ENCODE measurements at regions not wholly inside any gene's neighbourhood (a gene's known extent, or its start where the extent isn't known, plus 50 kb on each side); places are given as distances from the start of the nearest gene placed in this dataset.

DNA sequence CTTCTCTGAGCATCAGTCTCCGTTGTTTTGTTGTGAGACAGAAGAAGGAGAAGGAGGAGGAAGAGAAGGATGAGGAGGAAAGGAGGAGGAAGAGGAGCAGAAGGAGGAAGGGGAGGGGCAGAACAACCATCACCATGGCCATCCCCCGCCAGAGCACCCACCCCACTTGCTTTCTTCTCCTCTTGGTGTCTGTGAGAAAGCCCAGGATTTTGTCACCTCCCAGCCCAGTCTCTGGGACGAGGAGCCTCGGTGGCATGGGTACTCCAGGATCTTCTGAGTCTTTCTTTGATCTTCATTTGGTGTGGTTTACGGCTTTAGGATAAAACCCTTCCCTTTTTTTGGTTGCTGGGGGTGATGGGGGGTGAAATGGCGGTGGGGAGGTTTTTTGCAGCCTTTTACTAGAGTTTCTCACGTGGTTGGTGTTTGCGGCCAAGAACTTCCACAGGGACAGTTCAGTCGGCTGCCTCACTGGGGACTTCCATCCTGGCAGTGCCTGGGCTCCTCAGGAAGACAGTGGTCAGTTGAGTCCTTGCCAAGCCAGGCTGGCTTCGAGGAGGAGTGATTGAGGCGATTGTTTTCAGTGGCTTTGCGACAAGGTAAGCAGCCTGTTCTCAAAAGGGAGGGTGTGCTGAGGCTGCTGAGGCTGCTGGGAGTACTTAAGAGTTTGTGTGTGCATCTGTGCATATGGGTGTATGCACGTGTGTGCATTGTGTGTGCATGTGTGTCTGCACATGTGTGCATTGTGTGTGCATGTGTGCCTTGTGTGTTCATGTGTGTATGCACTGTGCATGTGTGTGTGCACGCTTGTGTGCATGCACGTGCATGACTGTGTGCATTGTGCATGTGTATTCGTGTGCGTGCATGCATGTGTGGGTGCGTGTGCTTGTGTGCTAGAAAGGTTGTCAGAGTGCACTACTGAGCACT is 567.5 kb downstream of the TBC1D22A start:
- DNase-seq (ENCODE audit: low spot score): no peak
- no peak for ATAC-seq (ENCODE audit: low FRiP score)
- TF ChIP-seq, protein P1, sequence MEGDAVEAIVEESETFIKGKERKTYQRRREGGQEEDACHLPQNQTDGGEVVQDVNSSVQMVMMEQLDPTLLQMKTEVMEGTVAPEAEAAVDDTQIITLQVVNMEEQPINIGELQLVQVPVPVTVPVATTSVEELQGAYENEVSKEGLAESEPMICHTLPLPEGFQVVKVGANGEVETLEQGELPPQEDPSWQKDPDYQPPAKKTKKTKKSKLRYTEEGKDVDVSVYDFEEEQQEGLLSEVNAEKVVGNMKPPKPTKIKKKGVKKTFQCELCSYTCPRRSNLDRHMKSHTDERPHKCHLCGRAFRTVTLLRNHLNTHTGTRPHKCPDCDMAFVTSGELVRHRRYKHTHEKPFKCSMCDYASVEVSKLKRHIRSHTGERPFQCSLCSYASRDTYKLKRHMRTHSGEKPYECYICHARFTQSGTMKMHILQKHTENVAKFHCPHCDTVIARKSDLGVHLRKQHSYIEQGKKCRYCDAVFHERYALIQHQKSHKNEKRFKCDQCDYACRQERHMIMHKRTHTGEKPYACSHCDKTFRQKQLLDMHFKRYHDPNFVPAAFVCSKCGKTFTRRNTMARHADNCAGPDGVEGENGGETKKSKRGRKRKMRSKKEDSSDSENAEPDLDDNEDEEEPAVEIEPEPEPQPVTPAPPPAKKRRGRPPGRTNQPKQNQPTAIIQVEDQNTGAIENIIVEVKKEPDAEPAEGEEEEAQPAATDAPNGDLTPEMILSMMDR (IDR thresholded peaks at IDR 0.05): no peak

DNA sequence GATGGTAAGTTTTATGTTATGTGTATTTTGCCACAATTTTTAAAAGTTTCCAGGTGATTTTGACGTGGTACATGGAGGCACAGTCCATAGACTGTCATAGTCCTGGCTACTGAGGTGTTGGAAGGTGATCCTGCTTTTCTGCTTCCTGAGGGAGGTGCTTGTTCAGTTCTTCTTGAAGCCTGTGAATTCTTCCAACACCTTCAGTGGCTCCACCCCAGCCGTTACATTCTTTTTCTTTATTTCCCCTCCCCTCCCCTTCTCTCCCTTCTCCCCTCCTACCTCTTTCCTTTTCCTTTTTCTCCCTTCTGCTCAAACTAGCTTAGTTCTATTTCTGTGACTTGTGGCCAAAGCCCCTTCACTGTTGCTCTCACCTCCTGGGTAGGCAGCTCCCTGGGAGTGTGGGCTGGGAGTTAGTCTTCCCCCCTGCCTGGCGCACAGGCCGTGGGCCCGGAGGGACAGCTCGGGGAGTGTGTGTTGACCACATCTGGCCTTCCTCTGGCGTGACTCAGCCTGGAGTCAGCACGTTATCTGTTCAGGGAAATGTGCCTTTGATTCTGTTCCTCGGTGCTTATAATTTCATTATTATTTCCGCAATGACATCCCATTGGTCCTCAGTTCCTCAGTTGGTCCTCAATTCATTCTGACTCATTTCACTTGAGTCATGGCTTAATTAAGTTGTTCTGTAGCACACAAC is 566.2 kb downstream of the TBC1D22A start:
- TF ChIP-seq, protein P1 (IDR thresholded peaks at IDR 0.05): no peak
- DNase-seq (ENCODE audit: low spot score): no peak
- peak; percentile 87 for ATAC-seq (ENCODE audit: low FRiP score)

DNA sequence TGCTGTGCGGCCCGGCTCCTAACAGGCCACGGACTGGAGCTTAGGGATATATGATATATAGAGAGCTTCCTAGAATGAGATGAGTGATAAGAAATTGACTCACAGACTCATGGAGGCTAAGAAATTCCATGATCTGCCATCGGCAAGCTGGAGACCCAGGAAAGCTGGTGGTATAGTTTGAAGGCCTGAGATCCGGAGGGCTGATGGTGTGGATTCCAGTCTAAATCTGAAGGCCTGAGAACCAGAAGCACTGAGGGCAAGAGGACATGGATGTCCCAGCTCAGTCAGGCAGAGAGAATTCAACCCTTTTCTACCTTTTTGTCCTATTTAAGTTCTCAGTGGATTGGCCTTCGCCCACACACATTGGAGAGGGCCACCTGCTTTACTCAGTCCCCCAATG is 564.8 kb downstream of the TBC1D22A start:
- ATAC-seq (ENCODE audit: low FRiP score): no peak
- DNase-seq (ENCODE audit: low spot score): no peak
- TF ChIP-seq, protein P1 (IDR thresholded peaks at IDR 0.05): no peak

DNA sequence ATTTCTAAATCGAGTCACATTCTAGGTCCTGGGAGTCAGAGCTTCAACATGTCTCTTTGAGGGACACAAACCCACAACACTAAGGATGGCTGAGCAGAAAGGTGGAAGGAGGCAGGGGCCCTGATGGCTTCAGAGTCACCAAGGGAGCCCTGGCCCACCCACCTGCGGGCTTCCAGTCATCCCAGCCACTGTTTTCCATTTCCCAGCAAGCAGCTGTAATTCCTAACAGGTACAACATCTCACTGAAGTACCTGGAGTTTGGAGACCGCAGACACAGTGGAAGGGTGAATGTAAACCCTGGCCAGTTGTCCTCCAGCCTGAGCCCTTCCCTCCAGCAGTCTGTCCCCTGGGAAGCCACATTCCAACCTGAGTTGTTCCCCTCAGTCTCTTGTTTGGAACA is 562.8 kb downstream of the TBC1D22A start:
- DNase-seq (ENCODE audit: low spot score) (no peak), ATAC-seq (ENCODE audit: low FRiP score) (no peak)
- TF ChIP-seq, protein P1 (IDR thresholded peaks at IDR 0.05): no peak

DNA sequence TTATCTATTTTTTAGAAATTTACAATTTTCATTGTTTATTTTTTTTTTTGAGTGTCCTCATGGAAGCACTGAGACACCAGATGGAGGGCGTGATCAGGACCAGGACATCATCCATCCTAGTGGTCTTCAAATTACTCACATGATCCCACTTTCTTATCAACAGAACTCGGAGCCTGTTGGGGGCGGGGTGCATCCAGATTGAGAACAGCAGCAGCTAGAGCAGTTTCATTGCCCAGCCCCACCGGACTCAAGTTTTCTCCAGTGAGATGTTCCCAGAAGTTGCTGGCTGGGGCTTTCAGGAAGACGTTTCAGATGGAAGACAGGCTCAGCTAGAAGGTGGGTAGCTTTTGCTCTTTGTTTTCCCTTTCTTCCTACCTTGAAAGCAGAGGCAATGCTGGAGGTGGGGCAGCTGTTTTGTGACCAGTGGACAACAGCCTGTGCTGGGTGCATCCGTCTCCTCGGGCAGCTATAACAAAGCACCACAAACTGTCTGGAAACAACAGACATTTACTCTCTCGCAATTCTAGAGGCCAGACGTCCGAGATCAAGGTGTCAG is 562.1 kb downstream of the TBC1D22A start:
- TF ChIP-seq, protein P1 (IDR thresholded peaks at IDR 0.05): no peak
- DNase-seq (ENCODE audit: low spot score) (no peak), ATAC-seq (ENCODE audit: low FRiP score) (no peak)

DNA sequence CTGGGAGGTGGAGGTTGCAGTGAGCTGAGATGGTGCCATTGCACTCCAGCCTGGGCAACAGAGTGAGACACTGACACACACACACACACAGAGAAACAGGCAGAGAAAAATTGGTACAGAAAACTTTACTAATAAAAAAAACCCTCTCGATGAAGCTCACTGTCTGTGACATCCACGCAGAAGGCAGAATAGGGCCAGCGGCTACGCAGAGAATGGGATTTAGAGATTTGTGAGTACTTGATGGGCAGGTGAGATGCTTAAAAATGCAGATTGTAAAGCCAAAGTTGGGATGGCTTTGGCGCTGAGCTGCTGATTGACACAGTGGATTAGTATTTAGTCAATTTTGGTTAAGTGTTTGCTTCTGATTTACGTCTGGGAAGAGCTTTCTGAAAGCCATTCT is 561.1 kb downstream of the TBC1D22A start:
- ATAC-seq (ENCODE audit: low FRiP score) (no peak), DNase-seq (ENCODE audit: low spot score) (no peak)
- TF ChIP-seq, protein P1 (IDR thresholded peaks at IDR 0.05): no peak

All from omental fat pad (tissue), 3 donors.